ENCODE measurements at regions not wholly inside any gene's neighbourhood (a gene's known extent, or its start where the extent isn't known, plus 50 kb on each side); places are given as distances from the start of the nearest gene placed in this dataset.
"Not testable (repeated sequence)": the region's sequence is repeated elsewhere in the genome, so short reads cannot be mapped to it uniquely, and the experiment has no call there.

- no peak for DNase-seq
These were observed 560.8 kb upstream of the NBEA start for GRCh38 chr13:34381228-34381627.

- no peak for DNase-seq
These were observed 558.3 kb upstream of the NBEA start for GRCh38 chr13:34383728-34384127.

GRCh38 chr13:34386229-34386628 is 555.8 kb upstream of the NBEA start:
- not testable (repeated sequence) for DNase-seq

DNA sequence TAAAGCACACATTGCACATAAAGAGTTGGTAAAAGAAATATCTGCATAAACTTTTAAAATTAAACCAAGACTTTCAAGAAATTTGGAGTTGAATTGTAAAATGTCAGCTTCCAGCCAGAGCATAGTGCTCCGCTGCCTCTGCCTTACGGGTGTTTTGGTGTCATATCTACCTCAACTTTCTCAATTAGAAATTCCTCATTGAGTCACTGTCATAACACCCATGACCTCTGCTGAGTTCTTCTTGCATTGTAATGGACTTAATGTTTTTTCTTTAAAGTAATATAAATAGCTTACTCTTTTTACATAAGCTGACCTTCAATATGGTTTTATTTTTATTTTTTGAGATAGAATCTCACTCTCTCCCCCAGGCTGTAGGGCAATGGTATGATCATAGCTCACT is 551.0 kb upstream of the NBEA start:
- DNase-seq = no peak

DNA sequence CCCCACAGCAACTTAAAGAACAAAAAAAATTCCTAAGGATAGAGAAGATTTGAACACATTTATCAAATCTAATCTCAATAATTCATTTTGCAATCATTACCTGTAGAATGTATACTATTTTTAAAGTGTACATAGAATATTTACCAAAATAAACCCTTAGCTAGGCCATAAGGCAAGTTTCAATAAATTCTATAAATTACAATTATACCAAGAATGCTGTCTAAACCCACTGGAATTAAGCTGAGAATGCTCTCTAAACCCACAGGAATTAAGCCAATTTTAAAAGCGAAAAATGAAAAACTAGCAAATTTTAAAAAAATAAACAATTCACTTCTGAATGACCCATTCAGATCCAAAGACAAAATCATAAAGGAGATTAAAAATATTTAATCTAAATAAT is 540.4 kb upstream of the NBEA start:
- DNase-seq = no peak

DNA sequence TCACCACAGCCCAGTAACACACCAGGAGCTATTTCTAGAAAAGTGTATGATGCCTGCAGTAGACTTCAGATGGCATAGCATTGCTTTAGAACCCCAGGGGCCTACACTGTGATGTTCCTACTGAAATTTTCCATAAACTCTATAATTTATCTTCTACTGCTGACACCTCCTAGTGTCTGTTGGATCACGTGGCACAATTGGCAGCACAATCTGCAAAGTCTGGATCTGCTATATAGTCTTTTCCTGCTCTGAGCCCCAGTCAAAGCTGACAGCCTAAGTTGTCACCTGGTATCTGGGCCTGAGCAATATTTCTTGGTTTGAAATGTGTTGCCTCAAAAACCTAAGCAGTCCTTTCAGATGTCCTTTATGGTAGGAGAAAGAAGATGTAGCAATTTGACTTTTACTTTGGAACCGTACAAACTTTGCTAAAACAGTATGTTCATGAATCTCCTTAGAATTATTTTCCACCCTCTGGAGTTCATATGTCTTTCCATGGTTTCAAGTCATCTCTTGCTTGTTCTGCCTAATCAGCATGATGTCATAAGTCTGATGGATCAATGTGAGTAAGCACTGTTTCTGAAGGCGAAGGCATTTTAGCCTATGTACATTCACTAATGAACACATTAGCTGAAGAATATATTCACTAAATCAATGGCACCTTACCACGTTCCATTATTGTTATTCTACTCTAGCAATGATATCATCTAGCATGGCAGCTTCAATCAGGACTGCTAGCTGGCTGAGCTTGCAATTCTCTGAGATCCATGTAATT is 536.5 kb upstream of the NBEA start:
- no peak for DNase-seq

DNA sequence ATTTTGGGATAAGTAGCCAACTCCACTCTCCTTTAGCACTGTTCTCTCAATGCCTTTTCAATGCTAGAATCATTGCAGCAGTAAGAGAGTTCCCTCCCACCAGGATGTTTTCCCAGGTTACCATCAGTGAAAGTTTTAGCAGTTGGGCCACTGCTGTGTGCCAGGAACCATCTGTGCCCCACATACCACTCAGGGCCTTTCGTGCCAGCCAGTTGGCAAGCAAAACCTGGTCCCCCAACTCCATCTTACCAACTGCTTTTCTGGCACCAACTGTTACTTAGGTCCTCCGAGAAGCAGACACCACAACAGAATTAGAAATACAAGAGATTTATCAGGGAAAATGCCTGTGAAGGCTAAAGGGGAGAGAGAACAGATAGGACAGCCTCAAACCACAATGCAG is 533.4 kb upstream of the NBEA start:
- no peak for DNase-seq

- DNase-seq = no peak
These were observed 532.4 kb upstream of the NBEA start for GRCh38 chr13:34409496-34410182.

GRCh38 chr13:34410678-34411077 is 531.4 kb upstream of the NBEA start:
- no peak for DNase-seq

DNA sequence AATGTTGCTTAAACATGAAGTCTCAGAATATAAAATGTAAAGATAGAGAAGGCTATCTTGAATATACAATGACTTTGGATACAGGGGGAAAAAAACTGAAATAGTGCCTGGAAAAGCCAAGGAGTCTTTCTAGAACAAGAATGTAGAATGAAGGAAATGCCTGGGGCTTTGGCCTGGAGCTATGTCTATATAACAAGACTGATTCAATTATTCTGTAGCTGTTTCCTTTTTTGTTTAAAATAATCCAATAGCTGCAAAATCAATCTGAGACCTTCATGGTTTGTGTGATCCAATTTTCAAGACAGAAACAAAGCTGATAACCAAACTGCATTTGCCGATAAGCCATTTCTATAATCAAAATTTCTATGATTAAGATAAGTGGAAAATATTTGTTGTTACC is 530.9 kb upstream of the NBEA start:
- no peak for DNase-seq

DNA sequence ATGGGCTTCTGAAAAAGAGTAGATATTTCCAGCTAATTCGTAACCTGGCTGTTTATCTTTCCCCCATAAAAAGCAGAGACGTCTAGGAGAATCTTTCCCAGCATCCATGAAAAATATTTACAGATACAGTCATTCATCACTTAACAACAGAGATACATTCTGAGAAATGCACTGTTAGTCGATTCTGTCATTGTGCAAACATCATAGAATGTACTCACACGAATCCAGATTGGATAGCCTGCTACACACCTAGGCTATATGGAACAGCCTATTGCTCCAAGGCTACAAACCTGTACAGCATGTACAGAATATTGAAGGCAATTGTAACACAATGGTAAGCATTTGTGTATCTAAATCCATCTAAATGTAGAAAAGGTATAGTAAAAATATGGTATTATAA is 530.2 kb upstream of the NBEA start:
- no peak for DNase-seq

DNA sequence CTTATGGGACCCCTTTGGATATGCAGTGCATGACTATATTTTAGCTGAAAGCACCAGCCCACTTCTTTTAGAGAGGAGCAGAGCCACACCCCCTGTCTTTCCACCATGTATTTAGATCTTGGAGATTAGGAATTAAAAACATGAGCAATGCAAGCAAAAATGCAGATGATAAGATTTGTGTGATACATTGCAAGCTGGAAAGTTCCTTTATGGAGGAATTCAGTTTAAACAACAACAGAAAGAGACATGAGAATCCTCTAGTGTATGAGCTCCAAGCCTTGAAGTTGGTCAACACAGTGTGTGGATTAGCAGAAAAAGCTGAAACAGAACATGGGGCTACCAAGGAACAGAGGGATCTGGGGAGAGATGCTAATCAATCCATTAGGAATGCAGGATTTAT is 529.8 kb upstream of the NBEA start:
- DNase-seq = no peak

- no peak for DNase-seq
These were observed 529.2 kb upstream of the NBEA start for GRCh38 chr13:34412817-34413375.

DNA sequence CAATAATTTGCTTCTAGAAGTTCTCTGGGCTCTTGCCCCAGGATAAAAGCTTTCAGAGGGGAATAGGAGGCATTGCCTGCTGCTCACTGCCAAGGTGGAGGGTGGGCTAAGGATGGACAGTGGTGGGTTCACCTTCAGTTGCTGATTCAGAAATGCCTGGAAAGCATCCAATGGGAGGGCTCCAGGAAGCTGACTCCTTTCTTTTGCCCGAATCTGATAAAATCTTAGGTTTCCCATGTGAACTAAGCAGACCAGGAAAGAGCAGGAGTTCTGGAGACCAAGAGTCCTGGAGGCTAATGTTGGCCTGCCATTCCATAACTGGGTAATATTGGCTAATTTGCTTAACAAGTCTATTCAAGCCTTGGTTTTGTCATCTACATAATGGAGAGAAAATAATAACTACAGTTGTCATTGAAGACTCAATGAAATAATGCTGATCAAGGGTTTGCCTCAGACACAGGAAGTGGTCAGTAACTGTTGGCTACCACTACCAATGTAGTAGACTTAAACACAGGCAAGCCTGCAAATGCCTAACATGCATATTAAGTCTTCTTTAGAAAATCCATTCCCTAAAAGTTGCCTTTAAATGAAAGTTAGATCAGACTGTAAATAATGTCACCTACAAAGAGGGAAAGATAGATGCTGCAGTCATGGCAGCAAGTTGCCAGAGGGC is 528.4 kb upstream of the NBEA start:
- no peak for DNase-seq

DNA sequence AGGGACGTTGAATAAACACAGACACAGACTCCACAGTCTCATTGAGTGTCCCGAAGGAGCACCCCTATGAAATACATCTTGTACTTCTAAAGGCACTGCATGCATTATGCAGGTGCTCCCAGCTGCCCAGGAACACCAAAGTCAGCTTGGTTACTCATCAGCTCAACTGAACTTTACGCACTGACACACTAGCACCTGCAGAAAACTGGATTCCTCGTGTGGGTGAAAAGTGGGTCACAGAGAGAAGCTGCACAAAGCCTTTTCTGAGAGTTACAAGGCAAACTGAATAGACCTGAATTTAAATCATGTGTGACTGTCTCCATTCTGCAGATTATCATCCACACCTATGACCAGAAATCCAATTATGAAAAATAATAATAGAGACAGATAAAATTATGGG is 527.5 kb upstream of the NBEA start:
- DNase-seq = no peak

DNA sequence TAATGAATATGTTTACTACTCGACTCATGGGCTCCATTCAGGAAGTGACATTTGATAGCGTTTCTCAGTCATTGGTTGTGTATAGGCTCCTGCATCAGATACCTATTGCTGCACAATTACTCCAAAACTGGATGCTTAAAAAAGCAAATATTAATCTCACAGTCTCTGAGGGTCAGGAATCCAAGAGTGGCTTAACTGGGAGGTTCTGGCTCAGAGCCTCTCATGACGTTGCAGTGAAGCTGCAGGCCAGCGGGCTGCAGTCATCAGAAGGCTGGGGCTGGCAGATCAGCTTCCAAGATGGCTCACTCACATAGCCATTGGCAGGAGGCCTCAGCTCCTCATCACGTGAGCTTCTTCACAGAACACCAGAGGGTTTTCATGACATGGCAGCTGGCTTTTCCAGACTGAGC is 525.1 kb upstream of the NBEA start:
- no peak for DNase-seq

GRCh38 chr13:34417896-34418295 is 524.2 kb upstream of the NBEA start:
- no peak for DNase-seq

DNA sequence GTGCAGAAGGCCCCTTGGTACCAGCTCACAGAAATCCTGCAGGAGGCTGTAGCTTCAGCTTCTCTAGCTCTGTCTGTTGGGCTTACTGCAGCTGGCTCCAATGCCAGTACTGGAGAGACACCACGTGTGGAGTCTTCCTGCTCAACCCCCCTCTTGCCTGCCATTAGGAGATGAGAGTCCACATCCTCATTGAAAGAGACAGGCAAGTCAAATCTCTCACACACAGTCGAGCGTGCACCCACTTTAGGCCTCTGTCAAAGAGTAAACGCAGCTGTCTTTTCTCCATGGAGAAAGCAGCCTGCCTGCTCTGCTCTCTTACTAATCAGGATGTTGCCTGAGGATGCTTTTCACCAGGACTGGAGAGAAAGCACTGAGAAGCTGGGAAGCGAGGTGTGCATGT is 523.0 kb upstream of the NBEA start:
- no peak for DNase-seq

DNA sequence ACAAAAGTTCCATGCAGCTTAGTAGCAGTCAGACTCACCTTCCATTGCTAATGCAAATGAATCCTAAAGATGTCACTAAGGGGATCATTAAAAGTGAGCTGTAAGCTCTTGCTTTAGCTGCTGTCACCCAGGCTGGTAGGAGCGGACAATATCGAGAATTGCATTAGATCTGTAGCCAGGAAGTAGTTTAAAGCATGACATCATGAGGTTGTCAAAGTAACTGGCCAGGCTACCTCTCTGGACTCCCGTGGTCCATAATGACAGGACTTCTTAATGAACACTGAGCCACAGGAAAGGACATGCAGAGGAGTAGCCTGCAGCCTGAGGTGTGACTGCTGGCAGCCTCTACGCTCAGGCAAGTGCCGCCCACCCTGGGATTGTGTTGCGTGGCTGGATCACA is 522.3 kb upstream of the NBEA start:
- DNase-seq = no peak

DNA sequence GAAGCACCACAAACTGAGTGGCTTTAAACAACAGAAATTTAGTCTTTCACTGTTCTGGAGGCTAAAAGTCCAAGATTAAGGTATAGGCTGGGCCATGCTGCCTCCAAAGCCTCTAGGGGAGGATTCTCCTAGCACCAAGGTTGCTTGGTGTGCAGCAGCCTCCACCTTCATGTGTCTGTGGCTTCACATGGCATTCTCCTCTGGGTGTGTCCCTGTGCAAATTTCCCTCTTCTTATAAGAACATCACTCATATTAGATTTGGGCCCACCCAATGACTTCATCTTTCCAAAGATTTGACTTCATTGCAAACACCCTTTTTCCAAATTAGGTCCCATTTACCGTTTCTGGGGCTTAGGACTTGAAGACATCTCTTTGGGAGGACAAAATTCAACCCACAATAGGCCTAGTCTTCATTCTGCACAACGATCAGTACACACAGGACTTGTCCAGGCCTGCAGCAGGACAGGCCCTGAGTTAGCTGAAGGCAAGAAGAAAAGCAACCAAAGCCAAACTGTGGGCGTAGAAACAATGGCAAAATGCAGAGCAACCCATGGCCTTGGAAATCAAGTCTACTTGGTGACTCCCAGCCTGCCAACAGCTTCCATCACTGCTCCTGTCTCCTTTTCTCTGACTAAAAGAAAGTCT is 521.2 kb upstream of the NBEA start:
- DNase-seq = no peak

GRCh38 chr13:34421347-34421719 is 520.7 kb upstream of the NBEA start:
- no peak for DNase-seq

- DNase-seq = no peak
These were observed 520.1 kb upstream of the NBEA start for GRCh38 chr13:34421858-34422475.

GRCh38 chr13:34422956-34423355 is 519.1 kb upstream of the NBEA start:
- no peak for DNase-seq
